GM08714 (cell line): ENCODE measurements at regions not wholly inside any gene's neighbourhood (a gene's known extent, or its start where the extent isn't known, plus 50 kb on each side); places are given as distances from the start of the nearest gene placed in this dataset.

Source experiments
- H3K4me3 ChIP-seq: fragments of 200-500 bp; sonication (Bioruptor generic); 2 replicates; pipeline ENCODE4 v1.5.1; 2014; ENCODE audit warnings: mild to moderate bottlenecking, low read length, inconsistent platforms
- ZNF274 ChIP-seq: IDR thresholded peaks from 2 replicates; pipeline ENCODE4 v1.6.1; 2012; ENCODE audit warnings: mild to moderate bottlenecking, low read depth, low read length

GRCh38 chr6:166749666-166750065 lies 122.6 kb upstream of the RPS6KA2 start:
- TF ChIP-seq ZNF274 = no peak
- no peak overlapping the region for H3K4me3 ChIP-seq

GRCh38 chr6:166747644-166748595 lies 120.9 kb upstream of the RPS6KA2 start:
- no peak overlapping the region for H3K4me3 ChIP-seq
- TF ChIP-seq ZNF274 = no peak

- no peak for TF ChIP-seq ZNF274
Observed at GRCh38 chr6:166745801-166746668, 119.0 kb upstream of the RPS6KA2 start.

DNA sequence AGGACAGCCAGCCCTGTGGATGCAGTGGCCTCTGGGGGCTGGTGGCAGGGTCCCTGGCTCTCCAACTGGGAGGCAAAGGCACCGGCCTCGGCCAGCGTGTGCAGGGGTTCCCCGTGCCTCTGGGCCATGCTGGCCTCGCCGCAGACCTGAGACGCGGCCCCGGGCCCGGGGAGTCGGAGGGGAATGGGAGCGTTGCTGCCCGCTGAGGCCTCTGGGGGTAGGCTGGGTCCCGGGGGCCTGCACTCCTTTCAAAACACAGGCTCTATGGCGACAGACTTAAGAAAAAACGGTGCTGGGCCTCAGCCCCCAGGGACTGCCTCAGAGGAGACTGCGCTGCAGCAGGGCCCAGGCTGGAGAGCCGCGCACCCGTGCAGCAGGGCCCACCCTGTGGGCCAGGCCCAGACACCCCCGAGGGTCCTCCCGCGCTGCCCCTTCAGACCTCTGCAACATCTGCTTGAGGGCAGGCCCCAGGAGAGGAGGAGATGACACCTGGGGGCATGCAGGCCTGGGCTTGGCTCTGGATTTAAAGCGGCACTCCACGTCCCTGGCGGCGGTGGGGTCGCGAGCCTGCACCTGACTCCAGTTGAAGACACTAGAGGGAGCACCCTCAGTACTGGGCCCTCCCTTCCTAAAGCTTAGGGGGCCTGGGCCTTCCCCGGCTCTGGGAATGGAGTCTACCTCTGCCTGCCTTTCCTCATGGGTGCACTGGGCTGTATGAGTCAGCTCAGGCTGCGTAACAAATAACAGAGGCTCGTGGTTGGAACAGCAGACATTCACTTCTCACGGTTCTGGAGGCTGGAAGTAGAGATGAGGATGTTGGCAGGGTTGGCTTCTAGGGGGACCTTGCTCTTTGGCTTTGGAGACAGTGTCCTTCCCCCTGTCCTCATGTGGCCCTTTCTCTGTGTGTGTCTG lies 117.4 kb upstream of the RPS6KA2 start:
- H3K4me3 ChIP-seq = no peak overlapping the region
- no peak for TF ChIP-seq ZNF274

More at GRCh38 chr6:166745801-166746668, 119.0 kb upstream of the RPS6KA2 start:
- H3K4me3 ChIP-seq = no peak overlapping the region

GRCh38 chr6:166743406-166744222 lies 116.6 kb upstream of the RPS6KA2 start:
- no peak for TF ChIP-seq ZNF274

GRCh38 chr6:166742981-166743380 lies 115.9 kb upstream of the RPS6KA2 start:
- no peak overlapping the region for H3K4me3 ChIP-seq
- TF ChIP-seq ZNF274 = no peak

More at GRCh38 chr6:166743406-166744222, 116.6 kb upstream of the RPS6KA2 start:
- H3K4me3 ChIP-seq = no peak overlapping the region

DNA sequence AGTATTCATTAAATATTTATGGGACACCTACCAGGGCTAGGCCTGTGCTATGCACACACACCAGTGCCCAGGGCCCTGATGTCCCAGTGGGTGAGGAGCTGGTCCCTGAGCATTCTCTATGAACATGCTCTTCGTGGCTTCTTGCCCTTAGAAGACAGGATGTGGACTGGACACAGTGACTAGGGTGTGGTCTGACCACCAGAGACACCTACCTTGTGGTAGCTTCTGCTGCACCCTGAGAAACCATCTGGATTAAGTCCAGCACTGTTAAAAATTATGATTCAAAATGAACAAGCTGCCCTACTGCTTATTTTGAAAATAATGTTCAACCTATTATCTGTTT lies 112.9 kb upstream of the RPS6KA2 start:
- no peak for TF ChIP-seq ZNF274
- no peak overlapping the region for H3K4me3 ChIP-seq

- no peak for TF ChIP-seq ZNF274
- H3K4me3 ChIP-seq = no peak overlapping the region
Observed at GRCh38 chr6:166739117-166739975, 112.3 kb upstream of the RPS6KA2 start.

DNA sequence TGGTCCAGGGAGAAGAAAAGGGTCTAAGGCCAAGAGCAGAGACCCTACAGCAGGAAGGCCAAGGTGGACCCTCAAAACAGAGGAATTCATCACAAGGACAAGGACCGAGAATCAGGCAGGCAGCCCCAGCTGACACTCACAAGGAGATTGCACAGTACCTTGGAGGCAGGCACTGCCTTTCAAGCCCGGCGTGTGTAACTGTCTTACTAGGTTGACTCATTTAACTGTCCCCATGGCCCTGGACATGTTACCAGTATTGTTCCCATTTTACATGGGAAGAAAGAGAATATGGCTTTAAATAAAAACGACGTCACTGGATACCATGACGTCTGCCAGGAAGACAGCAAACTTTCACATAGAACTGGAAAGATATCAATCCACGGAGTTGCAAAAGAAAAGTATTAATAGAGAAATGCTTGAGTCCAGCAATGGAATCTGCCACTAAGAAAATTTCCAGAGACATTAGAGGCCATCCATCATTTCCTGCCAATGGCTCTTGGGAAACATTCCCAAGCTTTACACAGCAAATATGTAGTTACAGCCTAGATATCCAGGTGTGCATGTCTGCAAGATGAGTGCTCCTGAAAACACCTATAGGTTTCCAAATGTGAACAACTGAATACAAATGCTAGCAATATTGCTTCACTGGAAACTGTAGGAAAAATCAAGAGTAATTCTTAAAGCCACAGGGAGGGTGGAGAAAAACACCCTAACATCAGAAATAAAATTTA lies 111.5 kb upstream of the RPS6KA2 start:
- no peak for TF ChIP-seq ZNF274
- no peak overlapping the region for H3K4me3 ChIP-seq

GRCh38 chr6:166737261-166737660 lies 110.2 kb upstream of the RPS6KA2 start:
- H3K4me3 ChIP-seq = no peak overlapping the region
- TF ChIP-seq ZNF274 = no peak

GRCh38 chr6:166736634-166737033 lies 109.6 kb upstream of the RPS6KA2 start:
- no peak overlapping the region for H3K4me3 ChIP-seq
- TF ChIP-seq ZNF274 = no peak
